HFF-Myc (cell line): ENCODE measurements at regions not wholly inside any gene's neighbourhood (a gene's known extent, or its start where the extent isn't known, plus 50 kb on each side); places are given as distances from the start of the nearest gene placed in this dataset.

Source experiments
- DNase-seq: peaks from one replicate; pipeline ENCODE4 v3.0.0-alpha.2; 2011; ENCODE audit warnings: low read depth; ENCODE audit errors: extremely low read depth
- H3K4me3 ChIP-seq: replicated peaks from 2 replicates; pipeline ENCODE4 v1.5.1; 2011; ENCODE audit warnings: low read depth, mild to moderate bottlenecking, control low read depth, low read length
- TF ChIP-seq, protein P1 (sequence below): IDR thresholded peaks from 2 replicates; pipeline ENCODE4 v1.5.1; 2012; ENCODE audit warnings: mild to moderate bottlenecking, low read depth, low read length, control low read depth; ENCODE audit errors: missing control alignments

DNA sequence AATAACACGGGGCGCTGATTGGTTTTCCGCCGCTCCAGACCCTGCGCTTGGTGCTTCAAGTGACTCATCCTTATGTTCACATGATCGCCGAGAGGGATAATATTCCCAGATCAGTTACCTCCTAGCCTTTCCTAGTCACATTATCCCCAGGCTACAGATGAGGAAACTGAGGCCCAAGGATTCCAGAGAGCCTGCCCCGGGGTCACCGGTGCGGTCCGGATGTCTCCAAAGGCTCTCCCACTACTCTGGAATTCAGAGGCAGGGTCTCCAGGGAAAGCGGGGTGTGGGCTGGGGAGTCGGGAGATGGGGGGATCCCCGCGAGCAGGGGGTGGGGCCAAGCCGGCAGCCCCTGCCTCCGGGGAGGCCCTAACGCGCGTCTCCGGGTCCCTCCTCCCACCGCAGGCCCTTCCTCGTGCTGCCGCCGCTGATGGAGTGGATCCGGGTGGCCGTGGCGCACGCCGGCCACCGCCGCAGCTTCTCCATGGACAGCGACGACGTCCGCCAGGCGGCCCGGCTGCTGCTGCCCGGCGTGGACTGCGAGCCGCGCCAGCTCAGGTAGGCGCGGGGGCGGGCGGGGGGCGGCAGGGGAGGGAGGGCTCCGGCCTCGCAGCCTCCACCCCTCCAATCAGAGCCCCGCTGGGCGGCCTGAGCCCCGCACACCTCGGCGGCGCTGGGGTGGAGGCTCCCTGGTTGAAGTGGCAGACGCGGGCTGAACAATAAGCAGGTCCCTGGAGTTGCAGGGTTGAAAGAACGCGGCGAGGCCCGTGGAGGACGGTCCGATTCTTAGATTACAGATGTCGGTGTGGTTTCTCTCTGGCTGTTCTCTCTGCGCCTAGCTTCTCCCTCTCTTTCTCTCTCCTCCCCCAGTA, 104.6 kb upstream of the PWP1 start:
- no peak for DNase-seq
- no peak overlapping the region for H3K4me3 ChIP-seq
- TF ChIP-seq, protein P1, sequence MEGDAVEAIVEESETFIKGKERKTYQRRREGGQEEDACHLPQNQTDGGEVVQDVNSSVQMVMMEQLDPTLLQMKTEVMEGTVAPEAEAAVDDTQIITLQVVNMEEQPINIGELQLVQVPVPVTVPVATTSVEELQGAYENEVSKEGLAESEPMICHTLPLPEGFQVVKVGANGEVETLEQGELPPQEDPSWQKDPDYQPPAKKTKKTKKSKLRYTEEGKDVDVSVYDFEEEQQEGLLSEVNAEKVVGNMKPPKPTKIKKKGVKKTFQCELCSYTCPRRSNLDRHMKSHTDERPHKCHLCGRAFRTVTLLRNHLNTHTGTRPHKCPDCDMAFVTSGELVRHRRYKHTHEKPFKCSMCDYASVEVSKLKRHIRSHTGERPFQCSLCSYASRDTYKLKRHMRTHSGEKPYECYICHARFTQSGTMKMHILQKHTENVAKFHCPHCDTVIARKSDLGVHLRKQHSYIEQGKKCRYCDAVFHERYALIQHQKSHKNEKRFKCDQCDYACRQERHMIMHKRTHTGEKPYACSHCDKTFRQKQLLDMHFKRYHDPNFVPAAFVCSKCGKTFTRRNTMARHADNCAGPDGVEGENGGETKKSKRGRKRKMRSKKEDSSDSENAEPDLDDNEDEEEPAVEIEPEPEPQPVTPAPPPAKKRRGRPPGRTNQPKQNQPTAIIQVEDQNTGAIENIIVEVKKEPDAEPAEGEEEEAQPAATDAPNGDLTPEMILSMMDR: no peak

DNA sequence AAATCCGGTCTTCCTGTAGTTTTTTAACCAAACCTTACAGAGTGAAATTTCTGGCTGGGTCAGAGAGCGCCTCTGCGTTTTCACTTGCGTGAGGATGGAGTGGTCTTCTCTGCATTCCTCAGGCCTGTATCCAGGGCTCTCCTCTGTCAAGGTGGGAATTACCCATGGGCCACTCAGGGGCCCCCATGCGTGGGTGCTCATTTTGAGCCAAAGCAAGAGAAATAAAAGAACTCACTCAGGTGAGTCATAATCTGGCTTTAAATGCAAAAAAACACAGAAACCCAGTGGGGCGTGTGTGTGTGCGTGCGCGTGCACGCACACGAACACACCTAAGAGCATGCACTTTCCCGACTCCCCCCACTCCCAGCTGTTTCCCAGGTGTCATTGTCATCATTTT, 104.0 kb upstream of the PWP1 start:
- no peak overlapping the region for H3K4me3 ChIP-seq
- TF ChIP-seq, protein P1: no peak
- DNase-seq: no peak

DNA sequence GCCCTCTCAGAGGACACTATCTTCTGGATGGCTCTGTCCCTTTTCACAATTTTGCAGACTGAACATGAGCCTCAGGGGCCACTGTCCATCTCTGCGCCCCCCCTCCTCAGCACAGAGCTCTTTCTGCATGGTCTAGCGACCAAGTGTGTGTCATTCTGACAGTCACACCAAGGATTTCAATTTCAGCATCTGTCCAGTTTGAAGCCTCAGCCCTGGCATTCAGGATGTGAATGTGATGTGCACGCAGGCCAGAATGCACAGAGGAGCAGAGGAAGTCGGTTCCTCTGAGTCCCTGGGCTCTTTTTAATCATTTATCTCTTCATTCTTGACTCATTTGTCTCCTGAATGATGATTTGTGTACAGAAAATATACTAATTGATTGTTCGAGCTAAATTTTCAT, 102.0 kb upstream of the PWP1 start:
- H3K4me3 ChIP-seq: no peak overlapping the region
- TF ChIP-seq, protein P1: no peak
- no peak for DNase-seq

DNA sequence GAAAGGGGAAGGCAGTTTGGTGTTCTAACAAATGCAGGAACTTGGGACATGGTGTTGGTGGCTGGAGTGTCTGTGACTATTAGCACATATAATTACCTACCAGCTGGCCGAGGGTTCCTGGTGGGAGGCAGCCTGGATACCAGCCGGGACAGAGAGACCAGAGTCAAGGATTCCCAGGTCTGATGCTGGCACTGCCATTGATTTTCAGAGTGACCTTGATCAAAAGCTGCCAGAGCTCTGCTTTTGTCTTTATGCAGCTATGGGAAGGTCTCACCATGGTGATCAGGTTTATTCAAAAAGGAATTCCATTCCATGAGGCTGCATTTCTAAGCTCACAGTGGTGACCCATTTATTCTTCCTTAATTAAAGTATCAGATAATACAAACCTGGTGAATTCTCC, 101.0 kb upstream of the PWP1 start:
- no peak for DNase-seq
- H3K4me3 ChIP-seq: no peak overlapping the region
- TF ChIP-seq, protein P1: no peak

DNA sequence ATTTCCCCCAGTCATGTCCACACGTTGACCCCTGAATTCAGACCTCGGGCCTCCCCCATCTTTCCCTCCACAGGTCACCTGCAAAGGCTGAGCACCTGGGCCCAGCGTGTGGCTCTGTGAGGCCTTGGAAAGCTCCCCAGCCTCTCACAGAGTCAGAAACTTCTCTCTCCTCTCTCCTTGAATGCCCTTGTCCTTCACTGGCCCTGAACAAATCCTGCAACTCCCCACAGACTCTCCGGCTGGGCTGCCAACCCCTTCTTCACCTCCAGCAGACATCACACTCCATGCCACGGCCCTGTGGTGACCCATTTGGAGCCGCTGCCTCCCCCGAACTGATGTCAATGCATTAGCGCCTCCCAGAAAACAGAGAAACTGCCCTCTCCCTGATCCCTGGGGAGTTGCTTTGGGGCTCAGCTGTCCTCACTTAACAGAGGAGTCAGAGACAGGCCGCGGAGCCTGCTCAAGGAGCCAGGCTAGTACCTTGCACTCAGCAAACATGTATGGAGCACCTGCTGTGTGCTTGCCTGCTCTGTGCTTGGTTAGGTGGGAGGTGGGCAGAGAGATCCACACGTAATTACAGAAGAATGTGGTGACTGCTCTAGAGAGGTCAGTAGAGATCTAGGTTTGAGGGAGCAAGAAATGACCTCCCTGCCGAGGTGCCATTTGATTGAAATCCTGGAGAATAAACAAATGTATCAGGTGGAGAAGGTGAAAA, 99.2 kb upstream of the PWP1 start:
- no peak overlapping the region for H3K4me3 ChIP-seq
- no peak for DNase-seq
- TF ChIP-seq, protein P1: no peak

DNA sequence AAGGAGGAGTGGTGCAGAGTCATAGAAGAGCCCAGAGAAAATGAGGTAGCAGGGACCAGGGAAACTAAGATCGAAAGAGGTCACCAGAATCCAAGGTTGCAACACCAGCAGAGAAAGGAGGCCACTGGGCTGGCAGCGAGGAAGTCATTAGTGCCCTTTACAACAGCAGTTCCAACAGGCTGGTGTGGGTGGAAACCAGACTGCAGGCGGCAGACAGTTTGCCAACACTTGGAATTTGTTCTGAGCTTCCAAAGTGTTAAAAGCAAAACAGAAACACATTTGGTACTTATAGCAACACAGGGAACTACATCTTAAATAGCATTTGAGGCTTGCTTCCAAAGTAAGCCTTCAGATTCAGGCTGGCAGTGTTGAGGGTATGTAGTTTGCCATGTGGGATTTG, 95.2 kb upstream of the PWP1 start:
- DNase-seq: no peak
- TF ChIP-seq, protein P1: no peak
- H3K4me3 ChIP-seq: no peak overlapping the region
